ENCODE measurements at regions not wholly inside any gene's neighbourhood (a gene's known extent, or its start where the extent isn't known, plus 50 kb on each side); places are given as distances from the start of the nearest gene placed in this dataset.

DNA sequence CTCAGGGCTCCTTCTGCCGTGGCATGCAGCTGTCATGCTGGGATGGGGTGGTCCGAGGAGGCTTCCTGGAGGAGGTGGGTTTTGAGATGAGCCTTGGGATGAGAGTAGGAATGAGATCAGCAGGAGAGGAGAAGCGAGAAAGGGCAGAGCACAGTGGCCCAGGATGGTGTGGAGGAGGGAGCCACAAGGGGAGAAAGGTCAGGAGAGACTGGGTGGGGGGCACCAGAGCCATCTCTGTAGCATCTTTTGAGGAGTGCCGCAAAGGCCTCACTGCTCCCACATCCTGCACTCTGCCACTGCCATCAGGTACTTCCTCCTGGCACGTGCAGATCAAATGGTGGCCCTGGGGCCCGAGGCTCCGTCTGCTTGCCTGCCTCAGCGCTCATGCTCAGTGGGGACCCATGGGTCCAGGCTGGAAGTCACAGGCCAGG is 150.2 kb downstream of the MACROH2A1 start:
- H3K4me1 ChIP-seq, result peaks cover 24% of the 10 kb centered on the region
- no peaks in the 10 kb centered on the region for H3K27me3 ChIP-seq
- TF ChIP-seq POLR2AphosphoS5 (IDR thresholded peaks at IDR 0.05) (no peak), POLR2A (IDR thresholded peaks at IDR 0.05) (no peak), EP300 (IDR thresholded peaks at IDR 0.05) (no peak)
- TF ChIP-seq, protein P1, sequence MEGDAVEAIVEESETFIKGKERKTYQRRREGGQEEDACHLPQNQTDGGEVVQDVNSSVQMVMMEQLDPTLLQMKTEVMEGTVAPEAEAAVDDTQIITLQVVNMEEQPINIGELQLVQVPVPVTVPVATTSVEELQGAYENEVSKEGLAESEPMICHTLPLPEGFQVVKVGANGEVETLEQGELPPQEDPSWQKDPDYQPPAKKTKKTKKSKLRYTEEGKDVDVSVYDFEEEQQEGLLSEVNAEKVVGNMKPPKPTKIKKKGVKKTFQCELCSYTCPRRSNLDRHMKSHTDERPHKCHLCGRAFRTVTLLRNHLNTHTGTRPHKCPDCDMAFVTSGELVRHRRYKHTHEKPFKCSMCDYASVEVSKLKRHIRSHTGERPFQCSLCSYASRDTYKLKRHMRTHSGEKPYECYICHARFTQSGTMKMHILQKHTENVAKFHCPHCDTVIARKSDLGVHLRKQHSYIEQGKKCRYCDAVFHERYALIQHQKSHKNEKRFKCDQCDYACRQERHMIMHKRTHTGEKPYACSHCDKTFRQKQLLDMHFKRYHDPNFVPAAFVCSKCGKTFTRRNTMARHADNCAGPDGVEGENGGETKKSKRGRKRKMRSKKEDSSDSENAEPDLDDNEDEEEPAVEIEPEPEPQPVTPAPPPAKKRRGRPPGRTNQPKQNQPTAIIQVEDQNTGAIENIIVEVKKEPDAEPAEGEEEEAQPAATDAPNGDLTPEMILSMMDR (IDR thresholded peaks at IDR 0.05), result no peak

DNA sequence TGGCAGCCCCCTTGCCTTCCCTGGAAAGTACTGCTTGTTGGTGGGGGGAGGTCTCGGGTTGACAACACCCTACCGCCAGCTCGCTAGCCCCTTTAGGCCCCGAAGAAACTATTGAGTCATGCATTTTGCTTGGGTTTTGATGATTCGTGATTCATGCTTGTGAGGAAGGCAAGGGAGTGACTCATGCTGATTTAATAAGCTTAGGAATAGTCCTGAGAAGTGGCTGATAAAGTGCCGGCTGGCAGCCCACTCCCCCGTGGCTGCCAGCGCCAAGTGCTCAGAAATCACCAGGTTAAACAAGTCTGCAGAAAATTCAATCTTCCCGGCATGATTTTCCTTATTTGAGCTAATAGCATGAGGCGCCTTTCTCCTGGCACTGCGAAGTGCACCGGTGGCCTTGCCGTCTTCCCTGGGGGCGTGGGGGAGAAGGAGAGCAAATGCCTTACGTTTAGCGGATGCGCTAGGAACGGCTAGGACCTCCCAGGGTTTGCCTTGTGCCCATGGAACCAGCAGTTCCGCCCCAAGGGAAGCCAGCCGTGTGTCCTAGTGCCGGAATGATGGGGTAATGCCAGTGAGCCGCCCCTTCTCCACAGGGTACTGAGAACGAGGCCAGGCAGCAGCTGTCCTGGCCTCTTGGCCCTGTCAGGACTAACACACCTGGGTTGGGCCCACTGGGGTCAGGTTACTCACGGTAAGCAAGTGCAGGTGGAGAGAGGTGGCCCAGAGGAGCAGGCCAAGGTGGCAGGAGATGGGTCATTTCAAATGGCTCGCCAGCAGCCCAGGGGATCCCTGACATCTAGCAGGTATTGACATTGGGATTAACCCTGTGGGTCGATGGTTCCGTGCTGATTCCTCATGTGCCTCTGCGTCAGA is 151.9 kb downstream of the MACROH2A1 start:
- peak; percentile 45 to 73 for DNase-seq (ENCODE audit: low spot score in 2 of 2)
- H3K36me3 ChIP-seq, result no peaks in the 10 kb centered on the region
- no peaks in the 10 kb centered on the region for H3K27me3 ChIP-seq
- peaks cover 40% of the 10 kb centered on the region for H3K4me1 ChIP-seq
- 42% methylated on average over 26 of the region's 28 CpGs for WGBS
- peak overlapping the region; percentile 39 for H3K27ac ChIP-seq
- TF ChIP-seq POLR2AphosphoS5 (IDR thresholded peaks at IDR 0.05), result no peak
- TF ChIP-seq, protein P1 (IDR thresholded peaks at IDR 0.05), result no peak
- H3K4me3 ChIP-seq, result no peak overlapping the region
- no peaks in the 10 kb centered on the region for H3K9me3 ChIP-seq

More for the DNA sequence above, 150.2 kb downstream of the MACROH2A1 start:
- Histone ChIP-seq H3K4me3 (no peak overlapping the region), H3K27ac (no peak overlapping the region), H3K9me3 (no peaks in the 10 kb centered on the region), H3K36me3 (no peaks in the 10 kb centered on the region)
- DNase-seq (ENCODE audit: low spot score in 2 of 2), result peak; percentile 34 to 52
- 88% methylated on average over 7 of the region's 8 CpGs for WGBS

DNA sequence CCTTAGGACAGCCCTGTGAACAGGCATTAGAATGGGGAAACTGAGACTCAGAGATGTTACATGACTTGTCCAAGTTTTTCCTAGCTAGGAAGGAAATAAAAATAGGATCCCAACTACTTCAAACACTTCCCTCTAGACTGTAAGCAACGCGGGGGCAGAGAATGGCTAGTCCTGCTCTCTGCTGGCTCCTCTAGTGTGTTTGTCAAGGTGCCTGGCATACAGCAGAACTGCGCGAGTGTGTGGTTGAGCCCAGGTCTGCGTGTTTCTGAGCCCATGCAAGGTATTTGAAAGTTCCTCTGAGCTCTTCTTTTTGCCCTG is 152.5 kb downstream of the MACROH2A1 start:
- WGBS, result 78% methylated on average over 3 of the region's 5 CpGs
- H3K27ac ChIP-seq, result peak overlapping the region; percentile 39

DNA sequence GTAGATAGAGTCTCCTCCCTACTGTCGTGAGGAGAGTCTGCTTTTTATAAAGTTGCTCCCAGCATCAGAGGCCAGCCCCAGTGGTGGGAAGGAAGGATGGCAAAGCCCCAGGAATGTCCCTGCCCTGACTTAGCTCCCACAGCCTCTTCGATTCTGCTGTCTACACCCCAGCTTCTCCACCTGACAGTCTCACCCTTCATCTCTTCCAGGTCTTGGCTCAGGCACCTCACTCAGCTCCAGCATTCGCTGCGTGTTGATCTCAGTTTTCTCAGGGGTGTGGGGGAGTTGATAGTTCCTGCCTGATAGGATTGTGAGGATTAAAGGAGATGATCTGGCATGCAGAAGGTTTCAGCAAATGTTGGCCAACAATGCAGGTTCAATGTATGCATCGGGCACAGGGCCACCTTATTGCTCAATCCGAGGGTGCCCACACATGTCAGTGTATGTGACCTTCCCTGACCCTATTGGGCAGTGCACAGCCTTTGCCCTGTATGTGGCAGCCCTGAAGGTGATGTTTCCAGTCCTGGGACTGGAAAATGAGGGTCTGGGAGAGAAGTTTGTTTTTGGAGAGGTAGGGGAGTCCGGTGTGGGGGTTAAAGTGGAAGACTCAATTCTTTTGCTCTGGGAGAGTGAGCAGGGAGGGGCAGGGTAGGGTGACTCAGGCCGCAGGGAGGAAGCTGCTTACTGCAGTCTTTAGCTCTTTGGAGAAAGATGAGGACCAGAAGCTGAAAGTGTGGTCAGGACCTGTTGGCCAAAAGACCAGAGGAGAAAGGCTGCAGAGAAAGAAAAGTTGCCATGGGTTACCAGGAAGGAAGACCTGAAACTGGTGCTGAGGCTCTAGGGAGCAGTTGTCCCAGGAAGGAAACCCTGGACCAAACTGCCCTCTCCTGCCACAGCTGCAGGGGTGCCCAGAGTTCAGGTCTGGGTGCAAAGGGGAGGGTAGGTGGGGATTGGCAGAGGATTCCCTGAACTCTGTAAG is 153.2 kb downstream of the MACROH2A1 start:
- Histone ChIP-seq H3K4me3 (no peak overlapping the region), H3K36me3 (no peaks in the 10 kb centered on the region), H3K27me3 (no peaks in the 10 kb centered on the region), H3K27ac (peak overlapping the region; percentile 39), H3K9me3 (no peaks in the 10 kb centered on the region), H3K4me1 (peaks cover 48% of the 10 kb centered on the region)
- TF ChIP-seq EP300 (IDR thresholded peaks at IDR 0.05) (no peak), POLR2AphosphoS5 (IDR thresholded peaks at IDR 0.05) (no peak), POLR2A (IDR thresholded peaks at IDR 0.05) (no peak)
- TF ChIP-seq, protein P1 (IDR thresholded peaks at IDR 0.05), result no peak
- DNase-seq (ENCODE audit: low spot score in 2 of 2), result peak in 1 of 2 donors; percentile 31
- WGBS, result 58% methylated on average over 8 of the region's 8 CpGs

More for the DNA sequence above, 152.5 kb downstream of the MACROH2A1 start:
- peak in 1 of 2 donors; percentile 35 for DNase-seq (ENCODE audit: low spot score in 2 of 2)
- TF ChIP-seq EP300 (IDR thresholded peaks at IDR 0.05) (no peak), POLR2AphosphoS5 (IDR thresholded peaks at IDR 0.05) (no peak), POLR2A (IDR thresholded peaks at IDR 0.05) (no peak)
- TF ChIP-seq, protein P1 (IDR thresholded peaks at IDR 0.05), result no peak
- Histone ChIP-seq H3K27me3 (no peaks in the 10 kb centered on the region), H3K4me3 (no peak overlapping the region), H3K4me1 (peaks cover 46% of the 10 kb centered on the region), H3K9me3 (no peaks in the 10 kb centered on the region), H3K36me3 (no peaks in the 10 kb centered on the region)

DNA sequence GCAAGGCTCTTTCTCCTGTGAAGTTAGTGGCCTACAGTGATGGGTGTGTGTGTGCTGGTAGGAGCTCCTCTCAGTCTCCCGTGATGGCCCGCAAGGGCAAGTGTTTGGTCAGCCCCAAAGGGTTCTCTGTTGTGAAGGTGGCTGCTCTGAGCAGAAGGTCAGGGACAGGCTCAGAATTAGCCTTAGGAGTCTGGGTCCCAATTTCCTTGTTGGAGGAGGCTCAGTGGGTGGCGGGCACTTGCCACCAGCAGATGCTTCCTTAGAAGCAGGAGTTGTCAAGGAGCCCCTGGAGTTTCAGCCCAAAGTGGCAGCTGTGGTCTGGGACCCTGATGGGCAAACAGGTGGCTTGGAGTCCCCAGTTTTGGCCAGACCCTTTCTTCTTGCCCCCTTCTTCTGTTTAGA is 154.4 kb downstream of the MACROH2A1 start:
- Histone ChIP-seq H3K27me3 (no peaks in the 10 kb centered on the region), H3K9me3 (no peaks in the 10 kb centered on the region), H3K27ac (no peak overlapping the region), H3K36me3 (no peaks in the 10 kb centered on the region), H3K4me1 (peaks cover 54% of the 10 kb centered on the region), H3K4me3 (no peak overlapping the region)
- no peak for TF ChIP-seq POLR2A (IDR thresholded peaks at IDR 0.05)
- no peak for TF ChIP-seq POLR2AphosphoS5 (IDR thresholded peaks at IDR 0.05)
- TF ChIP-seq, protein P1 (IDR thresholded peaks at IDR 0.05), result no peak
- TF ChIP-seq EP300 (IDR thresholded peaks at IDR 0.05), result no peak
- peak; percentile 19 to 52 for DNase-seq (ENCODE audit: low spot score in 2 of 2)
- 97% methylated on average over 3 of the region's 3 CpGs for WGBS
